Calu3 (cell line): ENCODE measurements at regions not wholly inside any gene's neighbourhood (a gene's known extent, or its start where the extent isn't known, plus 50 kb on each side); places are given as distances from the start of the nearest gene placed in this dataset.

Source experiments
- BruUV-seq: library from RNA; stranded (reverse); fragments of 400-500 nt; replicated peaks from 2 replicates; lab custom pipeline; 2021; lab: Mats Ljungman, UMichigan
- CTCF ChIA-PET: fragments of 300-600 bp; sonication (Branson Sonifier 250); formaldehyde crosslinking; loops from one replicate; lab custom pipeline; 2022; ENCODE audit warnings: antibody characterized with exemption; lab: Charles Lee
- DNase-seq: peaks from one replicate; pipeline ENCODE4 v3.0.0; 2022
- H3K27ac Mint-ChIP-seq: one replicate; pipeline ENCODE4 v1.8.0; 2022; ENCODE audit warnings: mixed read lengths; ENCODE audit not compliant: unreplicated experiment
- H3K27me3 Mint-ChIP-seq: one replicate; pipeline ENCODE4 v1.8.0; 2022; ENCODE audit warnings: mixed read lengths; ENCODE audit not compliant: unreplicated experiment
- H3K36me3 Mint-ChIP-seq: one replicate; pipeline ENCODE4 v1.8.0; 2022; ENCODE audit warnings: mild to moderate bottlenecking, moderate library complexity, mixed read lengths; ENCODE audit not compliant: insufficient read depth, unreplicated experiment
- H3K4me1 Mint-ChIP-seq: one replicate; pipeline ENCODE4 v1.8.0; 2022; ENCODE audit warnings: mild to moderate bottlenecking, low read depth, mixed read lengths; ENCODE audit not compliant: unreplicated experiment
- H3K4me3 Mint-ChIP-seq: one replicate; pipeline ENCODE4 v1.8.0; 2022; ENCODE audit warnings: mild to moderate bottlenecking, low read depth, moderate library complexity, mixed read lengths; ENCODE audit not compliant: unreplicated experiment
- H3K9me3 Mint-ChIP-seq: one replicate; pipeline ENCODE4 v1.8.0; 2022; ENCODE audit warnings: low read depth, mixed read lengths; ENCODE audit not compliant: unreplicated experiment
- intact Hi-C: fragments of 100-400 bp; cut with micrococcal nuclease; formaldehyde crosslinking; loops from one replicate; pipeline ENCODE4 v1.10.0; 2022; ENCODE audit not compliant: unreplicated experiment
- TF ChIP-seq, protein P1 (sequence below): fragments of 200-600 bp; IDR thresholded peaks from one replicate; pipeline ENCODE4 v1.8.0; 2022; ENCODE audit warnings: antibody characterized with exemption; ENCODE audit not compliant: unreplicated experiment

DNA sequence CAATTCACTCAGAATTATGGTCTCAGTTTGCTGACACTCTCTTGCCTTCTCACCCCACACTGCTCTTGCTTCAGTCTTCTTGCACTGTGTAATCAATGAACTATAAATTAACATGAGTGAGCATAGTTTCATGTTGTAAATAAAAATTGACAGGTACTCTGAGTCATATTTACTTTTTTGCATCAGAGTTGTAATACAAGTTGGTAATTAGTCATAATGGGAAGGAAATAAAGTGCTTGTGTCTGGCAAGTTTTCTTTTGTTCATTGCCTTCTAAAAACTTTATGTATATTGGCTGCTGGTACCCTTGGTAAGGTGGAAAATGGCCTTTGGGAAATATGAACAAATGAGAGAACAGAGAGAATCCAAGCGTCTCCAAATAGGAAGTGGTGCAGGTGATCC, 169.3 kb upstream of the MAGI2 start:
- TF ChIP-seq, protein P1, sequence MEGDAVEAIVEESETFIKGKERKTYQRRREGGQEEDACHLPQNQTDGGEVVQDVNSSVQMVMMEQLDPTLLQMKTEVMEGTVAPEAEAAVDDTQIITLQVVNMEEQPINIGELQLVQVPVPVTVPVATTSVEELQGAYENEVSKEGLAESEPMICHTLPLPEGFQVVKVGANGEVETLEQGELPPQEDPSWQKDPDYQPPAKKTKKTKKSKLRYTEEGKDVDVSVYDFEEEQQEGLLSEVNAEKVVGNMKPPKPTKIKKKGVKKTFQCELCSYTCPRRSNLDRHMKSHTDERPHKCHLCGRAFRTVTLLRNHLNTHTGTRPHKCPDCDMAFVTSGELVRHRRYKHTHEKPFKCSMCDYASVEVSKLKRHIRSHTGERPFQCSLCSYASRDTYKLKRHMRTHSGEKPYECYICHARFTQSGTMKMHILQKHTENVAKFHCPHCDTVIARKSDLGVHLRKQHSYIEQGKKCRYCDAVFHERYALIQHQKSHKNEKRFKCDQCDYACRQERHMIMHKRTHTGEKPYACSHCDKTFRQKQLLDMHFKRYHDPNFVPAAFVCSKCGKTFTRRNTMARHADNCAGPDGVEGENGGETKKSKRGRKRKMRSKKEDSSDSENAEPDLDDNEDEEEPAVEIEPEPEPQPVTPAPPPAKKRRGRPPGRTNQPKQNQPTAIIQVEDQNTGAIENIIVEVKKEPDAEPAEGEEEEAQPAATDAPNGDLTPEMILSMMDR, result no peak
- no TSS peak for BruUV-seq
- Mint-ChIP-seq H3K4me1 (peaks cover 27% of the 10 kb centered on the region), H3K9me3 (no peaks in the 10 kb centered on the region), H3K27me3 (no peaks in the 10 kb centered on the region), H3K36me3 (no peaks in the 10 kb centered on the region), H3K4me3 (no peak overlapping the region), H3K27ac (peak overlapping the region; percentile 44)
- DNase-seq, result no peak
- intact Hi-C loops, result no loop called here
- CTCF ChIA-PET, result no interaction called here

DNA sequence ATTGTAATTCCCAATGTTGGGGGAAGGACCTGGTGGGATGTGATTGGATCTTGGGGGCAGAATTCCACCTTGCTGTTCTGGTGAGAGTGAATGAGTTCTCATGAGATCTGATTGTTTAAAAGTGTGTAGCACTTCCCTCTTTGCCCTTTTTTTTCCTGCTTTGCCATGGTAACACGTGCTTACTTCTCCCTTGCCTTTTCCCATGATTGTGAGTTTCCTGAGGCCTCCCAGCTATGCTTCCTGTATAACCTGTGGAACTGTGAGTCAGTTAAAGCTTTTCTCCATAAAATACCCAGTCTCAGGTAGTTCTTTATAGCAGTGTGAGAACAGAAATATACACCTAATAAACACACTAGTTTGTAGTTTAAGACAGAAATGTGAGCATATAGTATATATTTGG, 166.8 kb upstream of the MAGI2 start:
- no peaks in the 10 kb centered on the region for H3K36me3 Mint-ChIP-seq
- H3K4me1 Mint-ChIP-seq, result peaks cover 27% of the 10 kb centered on the region
- H3K27me3 Mint-ChIP-seq, result no peaks in the 10 kb centered on the region
- no peak overlapping the region for H3K4me3 Mint-ChIP-seq
- CTCF ChIA-PET, result no interaction called here
- no peaks in the 10 kb centered on the region for H3K9me3 Mint-ChIP-seq
- TF ChIP-seq, protein P1, result no peak
- DNase-seq, result no peak
- no TSS peak for BruUV-seq
- intact Hi-C loops, result no loop called here
- no peak overlapping the region for H3K27ac Mint-ChIP-seq

DNA sequence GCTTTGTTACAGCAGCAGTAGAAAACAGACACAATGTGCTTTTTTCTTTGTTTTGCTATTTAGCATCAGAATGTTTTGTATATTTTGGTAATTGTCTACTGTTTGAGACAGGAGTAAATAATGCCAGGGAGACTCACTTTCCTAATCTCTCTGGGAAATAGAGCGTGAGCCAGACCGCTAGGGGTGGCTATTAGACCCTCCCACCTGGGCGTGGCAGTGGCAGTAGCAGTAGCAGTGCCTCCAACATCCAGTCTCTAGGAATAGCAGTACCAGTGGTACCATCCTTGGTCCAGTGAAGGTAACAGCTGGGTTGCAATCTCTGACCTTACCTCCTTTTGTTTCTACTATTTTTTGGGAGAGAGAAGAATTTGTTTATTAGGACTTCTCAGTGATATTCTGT, 165.7 kb upstream of the MAGI2 start:
- no peak overlapping the region for H3K27ac Mint-ChIP-seq
- H3K9me3 Mint-ChIP-seq, result no peaks in the 10 kb centered on the region
- H3K27me3 Mint-ChIP-seq, result no peaks in the 10 kb centered on the region
- CTCF ChIA-PET, result no interaction called here
- H3K4me1 Mint-ChIP-seq, result peaks cover 27% of the 10 kb centered on the region
- intact Hi-C loops, result no loop called here
- no peak for DNase-seq
- no TSS peak for BruUV-seq
- no peaks in the 10 kb centered on the region for H3K36me3 Mint-ChIP-seq
- no peak overlapping the region for H3K4me3 Mint-ChIP-seq
- TF ChIP-seq, protein P1, result no peak

DNA sequence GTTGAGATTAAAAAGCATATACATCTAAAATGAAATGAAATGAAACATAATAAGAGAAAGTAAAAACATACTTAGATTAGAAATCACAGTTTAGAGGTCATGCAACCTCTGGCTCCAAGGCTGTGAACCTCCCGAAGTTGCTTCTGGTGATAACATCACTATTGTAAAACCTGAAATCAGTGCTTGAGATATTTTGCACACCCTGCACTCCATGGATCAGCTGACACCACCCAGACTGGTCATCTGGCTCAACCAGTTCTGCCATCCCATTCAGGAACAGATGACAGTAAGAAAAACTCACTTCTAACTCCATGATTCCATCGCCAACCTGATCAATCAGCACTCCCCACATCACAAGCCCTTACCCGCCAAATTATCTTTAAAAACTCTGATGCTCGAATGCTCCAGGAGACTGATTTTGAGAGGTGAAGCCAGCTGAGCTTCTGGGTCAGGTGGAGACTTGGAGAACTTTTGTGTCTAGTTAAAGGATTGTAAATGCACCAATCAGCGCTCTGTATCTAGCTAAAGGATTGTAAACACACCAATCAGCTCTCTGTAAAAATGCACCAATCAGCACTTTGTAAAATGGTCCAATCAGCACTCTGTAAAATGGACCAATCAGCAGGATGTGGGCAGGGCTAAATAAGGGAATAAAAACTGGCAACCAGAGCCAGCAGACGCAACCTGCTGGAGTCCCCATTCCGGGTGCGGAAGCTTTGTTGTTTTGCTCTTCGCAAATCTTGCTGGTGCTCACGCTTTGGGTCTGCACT, 162.6 kb upstream of the MAGI2 start:
- no TSS peak for BruUV-seq
- Mint-ChIP-seq H3K4me1 (peaks cover 13% of the 10 kb centered on the region), H3K27ac (no peak overlapping the region), H3K9me3 (no peaks in the 10 kb centered on the region), H3K36me3 (no peaks in the 10 kb centered on the region), H3K27me3 (no peaks in the 10 kb centered on the region), H3K4me3 (no peak overlapping the region)
- CTCF ChIA-PET, result no interaction called here
- TF ChIP-seq, protein P1, result no peak
- intact Hi-C loops, result no loop called here
- DNase-seq, result peak; percentile 14
